Mesothelial cell of epicardium (in vitro differentiated cells): ENCODE measurements at regions not wholly inside any gene's neighbourhood (a gene's known extent, or its start where the extent isn't known, plus 50 kb on each side); places are given as distances from the start of the nearest gene placed in this dataset.

Experiments
- DNase-seq, 2 experiments: peaks; one replicate each; pipeline ENCODE4 v3.0.0; 2021; ENCODE audit warnings: low spot score in 2 of 2; ENCODE audit not compliant: unreplicated experiment in 2 of 2
- H3K27ac Mint-ChIP-seq: 2 replicates; pipeline ENCODE4 v1.8.0; 2021; ENCODE audit warnings: mixed read lengths
- H3K27me3 Mint-ChIP-seq: 2 replicates; pipeline ENCODE4 v1.8.0; 2021; ENCODE audit warnings: low read depth, mixed read lengths
- H3K36me3 Mint-ChIP-seq: 2 replicates; pipeline ENCODE4 v1.8.0; 2021; ENCODE audit warnings: mixed read lengths
- H3K4me1 Mint-ChIP-seq: 2 replicates; pipeline ENCODE4 v1.8.0; 2021; ENCODE audit warnings: mixed read lengths
- H3K4me3 Mint-ChIP-seq: 2 replicates; pipeline ENCODE4 v1.8.0; 2021; ENCODE audit warnings: mild to moderate bottlenecking, moderate library complexity, mixed read lengths
- H3K9me3 Mint-ChIP-seq: 2 replicates; pipeline ENCODE4 v1.8.0; 2021; ENCODE audit warnings: mixed read lengths
- CTCF ChIP-seq: fragments of 200-600 bp; sonication (generic); IDR thresholded peaks from one replicate; pipeline ENCODE4 v1.5.0; 2021; ENCODE audit warnings: antibody characterized with exemption; ENCODE audit not compliant: unreplicated experiment

GRCh38 chr2:157093666-157094065 is 163.8 kb upstream of the GALNT5 start:
- no peak overlapping the region for H3K27ac Mint-ChIP-seq
- H3K27me3 Mint-ChIP-seq, result no peaks in the 10 kb centered on the region
- H3K9me3 Mint-ChIP-seq, result peaks cover 11% of the 10 kb centered on the region
- no peaks in the 10 kb centered on the region for H3K36me3 Mint-ChIP-seq
- peaks cover 3% of the 10 kb centered on the region for H3K4me1 Mint-ChIP-seq
- no peak for DNase-seq
- peak; percentile 16 for TF ChIP-seq CTCF
- H3K4me3 Mint-ChIP-seq, result no peak overlapping the region

- Mint-ChIP-seq H3K9me3 (peaks cover 44% of the 10 kb centered on the region), H3K27me3 (no peaks in the 10 kb centered on the region), H3K4me3 (no peak overlapping the region), H3K36me3 (no peaks in the 10 kb centered on the region), H3K4me1 (peaks cover 5% of the 10 kb centered on the region), H3K27ac (no peak overlapping the region)
- no peak for TF ChIP-seq CTCF
- no peak for DNase-seq
These were observed 152.1 kb upstream of the GALNT5 start for GRCh38 chr2:157105372-157105771.

GRCh38 chr2:157106950-157107349 is 150.6 kb upstream of the GALNT5 start:
- no peak for DNase-seq
- Mint-ChIP-seq H3K4me3 (no peak overlapping the region), H3K36me3 (no peaks in the 10 kb centered on the region), H3K9me3 (peaks cover 45% of the 10 kb centered on the region), H3K27ac (no peak overlapping the region), H3K4me1 (peaks cover 5% of the 10 kb centered on the region), H3K27me3 (no peaks in the 10 kb centered on the region)
- no peak for TF ChIP-seq CTCF

GRCh38 chr2:157107460-157107859 is 150.0 kb upstream of the GALNT5 start:
- no peak for TF ChIP-seq CTCF
- H3K27ac Mint-ChIP-seq, result no peak overlapping the region
- H3K36me3 Mint-ChIP-seq, result no peaks in the 10 kb centered on the region
- no peak overlapping the region for H3K4me3 Mint-ChIP-seq
- H3K4me1 Mint-ChIP-seq, result peaks cover 5% of the 10 kb centered on the region
- no peaks in the 10 kb centered on the region for H3K27me3 Mint-ChIP-seq
- H3K9me3 Mint-ChIP-seq, result peaks cover 50% of the 10 kb centered on the region
- DNase-seq, result no peak

- Mint-ChIP-seq H3K9me3 (peaks cover 54% of the 10 kb centered on the region), H3K4me1 (peaks cover 5% of the 10 kb centered on the region), H3K36me3 (no peaks in the 10 kb centered on the region), H3K4me3 (no peak overlapping the region), H3K27ac (no peak overlapping the region), H3K27me3 (no peaks in the 10 kb centered on the region)
- DNase-seq, result no peak
- TF ChIP-seq CTCF, result no peak
These were observed 149.6 kb upstream of the GALNT5 start for GRCh38 chr2:157107877-157108276.

- H3K27ac Mint-ChIP-seq, result no peak overlapping the region
- H3K27me3 Mint-ChIP-seq, result no peaks in the 10 kb centered on the region
- TF ChIP-seq CTCF, result no peak
- H3K4me3 Mint-ChIP-seq, result no peak overlapping the region
- no peak for DNase-seq
- peaks cover 11% of the 10 kb centered on the region for H3K9me3 Mint-ChIP-seq
- H3K36me3 Mint-ChIP-seq, result no peaks in the 10 kb centered on the region
- H3K4me1 Mint-ChIP-seq, result peaks cover 12% of the 10 kb centered on the region
These were observed 134.7 kb upstream of the GALNT5 start for GRCh38 chr2:157122776-157123175.
